ENCODE measurements at regions not wholly inside any gene's neighbourhood (a gene's known extent, or its start where the extent isn't known, plus 50 kb on each side); places are given as distances from the start of the nearest gene placed in this dataset.
"Not testable (repeated sequence)": the region's sequence is repeated elsewhere in the genome, so short reads cannot be mapped to it uniquely, and the experiment has no call there.

DNA sequence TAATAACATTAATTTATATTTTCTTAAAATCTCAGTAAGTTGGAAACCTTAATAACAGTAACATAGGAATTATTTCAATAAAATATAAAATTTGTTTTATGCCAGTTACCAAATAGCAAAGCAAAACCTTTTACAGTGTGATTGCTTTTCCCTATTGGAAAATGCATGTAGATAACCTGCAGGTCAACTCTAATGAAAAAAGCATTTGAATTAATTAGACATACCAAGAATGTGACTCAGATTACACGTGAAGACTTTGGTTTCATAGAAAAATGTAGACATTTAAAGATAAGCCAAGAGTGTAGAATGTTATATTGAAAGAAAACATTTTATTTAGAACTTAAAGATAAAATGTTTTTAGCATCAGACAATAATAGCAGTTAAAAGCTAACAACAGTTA is 888.1 kb downstream of the TMEM121 start:
- no peaks in the 10 kb centered on the region for H3K4me1 ChIP-seq
- H3K27ac ChIP-seq = no peak overlapping the region
- H3K27me3 ChIP-seq = no peaks in the 10 kb centered on the region
- TF ChIP-seq, protein P1, sequence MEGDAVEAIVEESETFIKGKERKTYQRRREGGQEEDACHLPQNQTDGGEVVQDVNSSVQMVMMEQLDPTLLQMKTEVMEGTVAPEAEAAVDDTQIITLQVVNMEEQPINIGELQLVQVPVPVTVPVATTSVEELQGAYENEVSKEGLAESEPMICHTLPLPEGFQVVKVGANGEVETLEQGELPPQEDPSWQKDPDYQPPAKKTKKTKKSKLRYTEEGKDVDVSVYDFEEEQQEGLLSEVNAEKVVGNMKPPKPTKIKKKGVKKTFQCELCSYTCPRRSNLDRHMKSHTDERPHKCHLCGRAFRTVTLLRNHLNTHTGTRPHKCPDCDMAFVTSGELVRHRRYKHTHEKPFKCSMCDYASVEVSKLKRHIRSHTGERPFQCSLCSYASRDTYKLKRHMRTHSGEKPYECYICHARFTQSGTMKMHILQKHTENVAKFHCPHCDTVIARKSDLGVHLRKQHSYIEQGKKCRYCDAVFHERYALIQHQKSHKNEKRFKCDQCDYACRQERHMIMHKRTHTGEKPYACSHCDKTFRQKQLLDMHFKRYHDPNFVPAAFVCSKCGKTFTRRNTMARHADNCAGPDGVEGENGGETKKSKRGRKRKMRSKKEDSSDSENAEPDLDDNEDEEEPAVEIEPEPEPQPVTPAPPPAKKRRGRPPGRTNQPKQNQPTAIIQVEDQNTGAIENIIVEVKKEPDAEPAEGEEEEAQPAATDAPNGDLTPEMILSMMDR (IDR thresholded peaks at IDR 0.05) = no peak
- H3K9me3 ChIP-seq = no peaks in the 10 kb centered on the region
- no peak overlapping the region for H3K4me3 ChIP-seq
- DNase-seq = no peak
- no peaks in the 10 kb centered on the region for H3K36me3 ChIP-seq
- intact Hi-C loops (cut with DNase I; ENCODE audit: low total_unique reads) = no loop called here

DNA sequence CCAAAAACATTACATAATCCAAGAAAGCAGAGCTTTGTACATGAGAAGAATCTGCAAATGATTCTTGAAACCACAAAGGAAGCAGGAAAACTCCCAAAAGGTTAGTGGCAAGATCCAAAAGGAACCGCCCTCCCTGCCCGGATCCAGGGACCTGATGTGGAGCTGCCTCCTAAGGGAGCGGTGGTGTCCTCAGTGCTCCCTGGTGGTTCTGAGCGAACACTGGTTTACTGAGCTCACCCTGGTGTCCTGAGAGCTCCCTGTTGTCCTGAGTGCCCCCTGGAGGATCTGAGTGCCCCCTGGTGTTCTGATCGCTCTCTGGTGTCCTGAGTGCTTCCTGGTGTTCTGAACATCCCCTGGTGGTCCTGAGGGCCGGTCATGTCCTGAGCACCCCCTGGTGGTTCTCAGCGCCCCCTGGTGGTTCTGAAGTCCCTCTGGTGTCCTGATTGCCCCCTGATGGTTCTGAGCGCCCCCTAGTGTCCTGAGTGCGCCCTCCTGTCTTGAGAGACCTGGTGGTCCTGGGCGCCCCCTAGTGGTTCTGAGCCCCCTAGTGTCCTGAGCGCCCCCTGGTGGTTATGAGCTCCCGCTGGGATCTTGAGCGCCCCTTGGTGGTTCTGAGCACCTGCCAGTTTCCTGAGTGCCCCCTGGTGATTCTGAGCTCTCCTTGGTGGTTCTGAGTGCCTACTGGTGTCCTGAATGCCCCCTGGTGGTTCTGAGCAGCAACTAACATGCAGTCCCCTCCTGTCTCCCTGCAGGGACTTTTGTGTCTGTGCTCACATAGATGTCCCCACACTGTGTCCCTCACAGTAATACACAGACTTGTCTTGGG is 891.1 kb downstream of the TMEM121 start:
- no peak for DNase-seq
- H3K36me3 ChIP-seq = no peaks in the 10 kb centered on the region
- peaks cover 0 to 2% of the 10 kb centered on the region in 2 donors for H3K27me3 ChIP-seq
- no peak overlapping the region for H3K27ac ChIP-seq
- intact Hi-C loops (cut with DNase I; ENCODE audit: low total_unique reads) = no loop called here
- H3K9me3 ChIP-seq = no peaks in the 10 kb centered on the region
- TF ChIP-seq, protein P1 (IDR thresholded peaks at IDR 0.05) = peak in 1 of 2 experiments; percentile 28
- no peaks in the 10 kb centered on the region for H3K4me1 ChIP-seq
- H3K4me3 ChIP-seq = no peak overlapping the region

DNA sequence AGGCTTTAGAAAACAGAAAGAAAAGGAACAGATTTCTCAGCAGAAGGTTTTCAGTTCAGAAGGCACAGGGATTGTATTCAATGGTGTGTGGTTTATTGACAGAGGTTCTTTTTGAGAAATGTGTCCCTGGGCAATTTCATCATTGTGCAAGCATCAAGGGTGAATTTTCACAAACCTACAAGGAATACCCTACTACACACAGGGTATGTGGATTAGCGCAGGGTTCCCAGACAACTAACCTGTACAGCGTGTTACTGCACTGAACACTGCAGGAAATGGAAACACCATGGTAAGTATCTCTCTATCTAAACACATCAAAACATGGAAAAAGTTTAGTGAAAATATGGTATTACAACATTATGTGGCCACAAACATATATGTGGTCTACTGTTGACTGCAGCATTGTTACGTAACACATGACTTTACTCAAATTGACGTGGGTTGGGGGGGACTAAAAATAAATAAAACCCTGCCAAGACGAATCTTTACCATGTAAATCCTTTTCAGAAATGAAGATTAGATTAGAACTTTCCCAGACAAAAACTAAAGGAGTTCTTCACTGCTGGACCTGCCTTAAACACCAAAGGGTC is 893.1 kb downstream of the TMEM121 start:
- intact Hi-C loops (cut with DNase I; ENCODE audit: low total_unique reads) = no loop called here
- no peak overlapping the region for H3K27ac ChIP-seq
- H3K27me3 ChIP-seq = peaks cover 0 to 2% of the 10 kb centered on the region in 2 donors
- H3K9me3 ChIP-seq = no peaks in the 10 kb centered on the region
- TF ChIP-seq, protein P1 (IDR thresholded peaks at IDR 0.05) = no peak
- H3K4me3 ChIP-seq = no peak overlapping the region
- DNase-seq = no peak
- H3K4me1 ChIP-seq = no peaks in the 10 kb centered on the region
- no peaks in the 10 kb centered on the region for H3K36me3 ChIP-seq

DNA sequence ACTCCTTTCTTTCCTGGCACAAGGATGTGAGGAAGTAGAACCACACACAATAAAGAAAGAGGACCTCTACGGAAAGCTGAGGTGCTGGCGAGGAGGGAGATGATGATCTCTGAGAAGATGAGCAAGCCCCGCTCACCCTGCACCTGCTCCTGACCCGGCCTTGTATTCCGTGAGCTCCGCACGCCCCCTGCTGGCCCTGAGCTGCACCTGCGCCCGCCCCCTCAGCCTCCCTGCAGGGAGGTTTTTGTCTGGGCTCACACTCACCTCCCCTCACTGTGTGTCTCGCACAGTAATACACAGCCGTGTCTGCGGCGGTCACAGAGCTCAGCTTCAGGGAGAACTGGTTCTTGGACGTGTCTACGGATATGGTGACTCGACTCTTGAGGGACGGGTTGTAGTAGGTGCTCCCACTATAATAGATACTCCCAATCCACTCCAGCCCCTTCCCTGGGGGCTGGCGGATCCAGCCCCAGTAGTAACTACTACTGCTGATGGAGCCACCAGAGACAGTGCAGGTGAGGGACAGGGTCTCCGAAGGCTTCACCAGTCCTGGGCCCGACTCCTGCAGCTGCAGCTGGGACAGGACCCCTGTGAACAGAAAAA is 895.1 kb downstream of the TMEM121 start:
- intact Hi-C loops (cut with DNase I; ENCODE audit: low total_unique reads); H3K27ac ChIP-seq; H3K4me1 ChIP-seq; DNase-seq; H3K9me3 ChIP-seq; H3K36me3 ChIP-seq; H3K4me3 ChIP-seq; H3K27me3 ChIP-seq: not testable (repeated sequence)
- TF ChIP-seq, protein P1 (IDR thresholded peaks at IDR 0.05) = peak; percentile 12 to 30

DNA sequence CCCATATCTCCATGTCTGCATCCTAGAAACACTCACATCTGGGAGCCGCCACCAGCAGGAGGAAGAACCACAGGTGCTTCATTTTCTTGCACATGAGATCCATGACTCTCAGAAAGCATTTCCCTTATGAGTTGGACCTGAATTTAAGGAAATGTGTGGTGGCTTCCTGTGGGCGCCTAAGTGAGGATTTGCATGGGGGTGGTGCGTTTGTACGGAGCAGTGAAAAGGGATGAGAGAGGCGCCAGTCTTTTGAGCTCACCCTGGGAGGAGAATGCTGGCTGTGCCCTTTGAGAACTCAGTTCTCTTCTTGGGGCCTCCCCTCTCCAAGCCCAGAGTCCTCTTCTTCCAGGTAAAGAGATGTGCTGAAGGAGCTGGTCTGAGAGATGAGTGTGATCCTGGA is 895.7 kb downstream of the TMEM121 start:
- intact Hi-C loops (cut with DNase I; ENCODE audit: low total_unique reads) = no loop called here

DNA sequence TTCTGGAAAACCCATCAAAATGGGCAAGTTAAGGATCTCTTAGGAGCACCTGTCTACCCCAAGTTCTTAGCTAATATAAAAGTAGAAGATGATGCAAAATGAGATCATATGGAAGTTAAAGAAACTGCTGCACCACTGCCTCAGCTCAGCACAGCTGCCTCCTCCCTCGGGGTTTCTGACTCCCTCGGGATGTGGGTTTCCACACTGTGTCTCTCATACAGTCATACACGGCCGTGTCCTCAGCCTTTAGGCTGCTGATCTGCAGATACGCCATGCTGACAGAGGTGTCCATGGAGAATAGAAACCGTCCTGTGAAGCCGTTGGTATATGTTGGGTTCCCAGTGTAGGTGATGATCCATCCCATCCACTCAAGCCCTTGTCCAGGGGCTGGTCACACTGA is 898.8 kb downstream of the TMEM121 start:
- H3K4me3 ChIP-seq; DNase-seq; H3K36me3 ChIP-seq; H3K9me3 ChIP-seq; H3K27ac ChIP-seq; intact Hi-C loops (cut with DNase I; ENCODE audit: low total_unique reads); H3K27me3 ChIP-seq; H3K4me1 ChIP-seq: not testable (repeated sequence)

More for the DNA sequence above, 895.7 kb downstream of the TMEM121 start:
- peaks cover 0 to 2% of the 10 kb centered on the region in 2 donors for H3K27me3 ChIP-seq
- no peak for DNase-seq
- H3K27ac ChIP-seq = no peak overlapping the region
- TF ChIP-seq, protein P1 (IDR thresholded peaks at IDR 0.05) = no peak
- H3K4me3 ChIP-seq = no peak overlapping the region
- no peaks in the 10 kb centered on the region for H3K9me3 ChIP-seq
- H3K36me3 ChIP-seq = no peaks in the 10 kb centered on the region
- no peaks in the 10 kb centered on the region for H3K4me1 ChIP-seq

Data from tibial artery (tissue), 4 donors.